Vagina (tissue), 2 donors: ENCODE measurements at regions not wholly inside any gene's neighbourhood (a gene's known extent, or its start where the extent isn't known, plus 50 kb on each side); places are given as distances from the start of the nearest gene placed in this dataset.

Experiments used
- DNase-seq, 2 donors: peaks; one replicate each; pipeline ENCODE4 v3.0.0-alpha.2; 2017; ENCODE audit errors: extremely low spot score in 2 of 2
- H3K27ac ChIP-seq: fragments of 200-600 bp; sonication (generic); one replicate; pipeline ENCODE4 v1.5.1; 2019
- H3K27me3 ChIP-seq: fragments of 200-600 bp; sonication (generic); one replicate; pipeline ENCODE4 v1.5.1; 2019
- H3K36me3 ChIP-seq, 2 donors: fragments of 200-600 bp; sonication (generic); one replicate each; pipeline ENCODE4 v1.5.1; 2017 to 2019
- H3K4me1 ChIP-seq: fragments of 200-600 bp; sonication (generic); one replicate; pipeline ENCODE4 v1.5.1; 2019
- H3K4me3 ChIP-seq, 2 donors: fragments of 200-600 bp; sonication (generic); 1 replicate in 1 of 2; 2 replicates in 1 of 2; pipeline ENCODE4 v1.5.1; 2016 to 2019
- H3K9me3 ChIP-seq: fragments of 200-600 bp; sonication (generic); one replicate; pipeline ENCODE4 v1.5.1; 2019
- CTCF ChIP-seq, 3 experiments: fragments of 450-650 bp in 2 of 3; fragments of 200-600 bp in 1 of 3; sonication (generic) in 1 of 3; IDR thresholded peaks; one replicate each; pipeline ENCODE4 v1.5.1; 2017 to 2019; ENCODE audit warnings: antibody characterized with exemption in 3 of 3, mild to moderate bottlenecking in 2 of 3, moderate library complexity in 2 of 3
- POLR2A ChIP-seq, 2 donors: fragments of 450-650 bp; IDR thresholded peaks; one replicate each; pipeline ENCODE4 v1.6.1; 2017; ENCODE audit warnings: antibody characterized with exemption in 2 of 2, mild to moderate bottlenecking in 2 of 2, moderate library complexity in 2 of 2
- POLR2AphosphoS5 ChIP-seq, 2 donors: sonication (generic); formaldehyde crosslinking; IDR thresholded peaks; one replicate each; pipeline ENCODE4 v1.9.0; 2017; ENCODE audit warnings: antibody characterized with exemption in 2 of 2, mild to moderate bottlenecking in 2 of 2, low read depth in 1 of 2; ENCODE audit not compliant: insufficient read depth in 1 of 2
- intact Hi-C: fragments of 100-400 bp; cut with DNase I; formaldehyde crosslinking; loops from one replicate; pipeline ENCODE4 v1.15.1; 2023

GRCh38 chr10:63862860-63863259, 341.7 kb downstream of the REEP3 start:
- Histone ChIP-seq H3K9me3 (no peaks in the 10 kb centered on the region), H3K4me1 (peaks cover 8% of the 10 kb centered on the region), H3K27me3 (no peaks in the 10 kb centered on the region), H3K27ac (no peak overlapping the region), H3K4me3 (no peak overlapping the region), H3K36me3 (no peaks in the 10 kb centered on the region)
- no peak for TF ChIP-seq POLR2A (IDR thresholded peaks at IDR 0.05)
- no peak for TF ChIP-seq CTCF (IDR thresholded peaks at IDR 0.05)
- TF ChIP-seq POLR2AphosphoS5 (IDR thresholded peaks at IDR 0.05; ENCODE audit: insufficient read depth in 1 of 2, low read depth in 1 of 2), result no peak
- DNase-seq, result no peak
- intact Hi-C loops, result no loop called here

GRCh38 chr10:63865210-63865609, 344.0 kb downstream of the REEP3 start:
- intact Hi-C loops, result no loop called here
- TF ChIP-seq POLR2A (IDR thresholded peaks at IDR 0.05) (no peak), POLR2AphosphoS5 (IDR thresholded peaks at IDR 0.05; ENCODE audit: insufficient read depth in 1 of 2, low read depth in 1 of 2) (no peak), CTCF (IDR thresholded peaks at IDR 0.05) (no peak)
- peaks cover 8% of the 10 kb centered on the region for H3K4me1 ChIP-seq
- DNase-seq, result no peak
- H3K9me3 ChIP-seq, result no peaks in the 10 kb centered on the region
- H3K27me3 ChIP-seq, result no peaks in the 10 kb centered on the region
- no peak overlapping the region for H3K4me3 ChIP-seq
- H3K36me3 ChIP-seq, result no peaks in the 10 kb centered on the region
- no peak overlapping the region for H3K27ac ChIP-seq

DNA sequence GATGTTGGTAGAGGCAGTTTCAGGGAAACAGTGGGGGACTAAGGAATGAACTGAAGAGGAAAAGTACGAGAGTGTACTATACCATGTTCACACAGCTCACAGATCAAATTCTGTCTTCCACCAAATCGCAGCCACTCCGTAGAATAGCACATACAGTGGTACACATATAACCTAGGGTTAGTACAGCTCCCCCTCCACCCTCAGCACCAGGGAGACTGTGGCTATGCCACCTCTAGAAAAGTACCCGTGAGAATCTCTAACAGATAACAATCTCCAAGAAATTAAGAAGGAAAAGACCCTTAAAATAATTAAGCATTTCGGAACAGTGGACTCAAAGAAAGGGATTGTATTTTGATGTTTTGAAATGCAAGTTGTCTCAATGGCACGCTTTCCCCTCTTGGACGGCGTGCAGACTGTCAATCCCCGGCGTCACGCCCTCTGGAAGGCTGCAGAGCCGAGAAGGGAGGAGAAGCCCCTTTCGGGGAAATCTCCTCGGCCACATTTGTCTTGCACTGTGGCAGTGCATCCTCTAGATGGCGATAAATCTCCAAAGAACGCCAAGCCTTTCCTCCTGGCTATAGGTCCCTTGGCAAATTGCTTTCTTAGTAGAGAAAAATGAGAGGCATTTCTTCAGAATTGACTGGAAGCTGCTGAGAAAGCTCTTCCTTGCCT, 345.0 kb downstream of the REEP3 start:
- no peaks in the 10 kb centered on the region for H3K9me3 ChIP-seq
- no peak for DNase-seq
- H3K36me3 ChIP-seq, result no peaks in the 10 kb centered on the region
- H3K4me3 ChIP-seq, result no peak overlapping the region
- H3K27ac ChIP-seq, result no peak overlapping the region
- H3K4me1 ChIP-seq, result peaks cover 8% of the 10 kb centered on the region
- intact Hi-C loops, result no loop called here
- no peak for TF ChIP-seq POLR2A (IDR thresholded peaks at IDR 0.05)
- peak in 2 of 3 experiments; percentile 48 to 67 for TF ChIP-seq CTCF (IDR thresholded peaks at IDR 0.05)
- H3K27me3 ChIP-seq, result no peaks in the 10 kb centered on the region

- no peaks in the 10 kb centered on the region for H3K9me3 ChIP-seq
- H3K36me3 ChIP-seq, result no peaks in the 10 kb centered on the region
- no peak overlapping the region for H3K4me3 ChIP-seq
- TF ChIP-seq POLR2A (IDR thresholded peaks at IDR 0.05), result no peak
- TF ChIP-seq CTCF (IDR thresholded peaks at IDR 0.05), result peak in 1 of 3 experiments; percentile 30
- no peak for TF ChIP-seq POLR2AphosphoS5 (IDR thresholded peaks at IDR 0.05; ENCODE audit: insufficient read depth in 1 of 2, low read depth in 1 of 2)
- DNase-seq, result no peak
- H3K27me3 ChIP-seq, result no peaks in the 10 kb centered on the region
- H3K4me1 ChIP-seq, result peaks cover 8% of the 10 kb centered on the region
- intact Hi-C loops, result no loop called here
- no peak overlapping the region for H3K27ac ChIP-seq
Observed at GRCh38 chr10:63866747-63867140, 345.5 kb downstream of the REEP3 start.

DNA sequence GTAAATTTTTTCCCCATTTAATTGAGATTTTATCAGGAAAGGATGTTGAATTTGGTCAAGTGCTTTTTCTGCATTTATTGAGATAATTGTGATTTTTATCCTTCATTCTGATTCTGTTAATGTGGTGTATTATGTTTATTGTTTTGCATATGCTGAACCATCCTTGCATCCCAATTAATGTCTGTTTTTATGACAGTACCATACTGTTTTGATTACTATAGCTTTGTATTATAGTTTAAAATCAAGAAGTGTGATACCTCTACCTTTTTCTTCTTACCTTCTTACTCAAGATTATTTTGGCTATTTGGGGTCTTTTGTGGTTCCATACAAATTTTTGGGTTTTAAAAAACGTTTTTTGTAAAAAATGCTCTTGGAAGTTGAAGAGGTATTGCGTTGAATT, 357.2 kb downstream of the REEP3 start:
- TF ChIP-seq POLR2A (IDR thresholded peaks at IDR 0.05) (no peak), CTCF (IDR thresholded peaks at IDR 0.05) (no peak), POLR2AphosphoS5 (IDR thresholded peaks at IDR 0.05; ENCODE audit: insufficient read depth in 1 of 2, low read depth in 1 of 2) (no peak)
- H3K4me1 ChIP-seq, result no peaks in the 10 kb centered on the region
- no peaks in the 10 kb centered on the region for H3K27me3 ChIP-seq
- DNase-seq, result no peak
- no peaks in the 10 kb centered on the region for H3K9me3 ChIP-seq
- no peak overlapping the region for H3K4me3 ChIP-seq
- intact Hi-C loops, result no loop called here
- no peaks in the 10 kb centered on the region for H3K36me3 ChIP-seq
- no peak overlapping the region for H3K27ac ChIP-seq
